Body of pancreas (tissue), 4 donors: ENCODE measurements at regions not wholly inside any gene's neighbourhood (a gene's known extent, or its start where the extent isn't known, plus 50 kb on each side); places are given as distances from the start of the nearest gene placed in this dataset.

Experiments
- CTCF ChIP-seq, 7 experiments: fragments of 450-650 bp in 4 of 7; fragments of 200-600 bp in 3 of 7; sonication (generic) in 3 of 7; IDR thresholded peaks; one replicate each; pipeline ENCODE4 v1.5.1; 2016 to 2019; ENCODE audit warnings: antibody characterized with exemption in 7 of 7
- POLR2A ChIP-seq, 3 donors: fragments of 450-650 bp; IDR thresholded peaks; one replicate each; pipeline ENCODE4 v1.6.1; 2016; ENCODE audit warnings: antibody characterized with exemption in 3 of 3, mild to moderate bottlenecking in 2 of 3

GRCh38 chr5:84506625-84507024 is 121.9 kb upstream of the EDIL3 start:
- TF ChIP-seq CTCF (IDR thresholded peaks at IDR 0.05) (no peak), POLR2A (IDR thresholded peaks at IDR 0.05) (no peak)
